ENCODE measurements at regions not wholly inside any gene's neighbourhood (a gene's known extent, or its start where the extent isn't known, plus 50 kb on each side); places are given as distances from the start of the nearest gene placed in this dataset.
"Not testable (repeated sequence)": the region's sequence is repeated elsewhere in the genome, so short reads cannot be mapped to it uniquely, and the experiment has no call there.

GRCh38 chr21:35796844-35797243, 263.5 kb downstream of the SETD4 start:
- DNase-seq: no peak

DNA sequence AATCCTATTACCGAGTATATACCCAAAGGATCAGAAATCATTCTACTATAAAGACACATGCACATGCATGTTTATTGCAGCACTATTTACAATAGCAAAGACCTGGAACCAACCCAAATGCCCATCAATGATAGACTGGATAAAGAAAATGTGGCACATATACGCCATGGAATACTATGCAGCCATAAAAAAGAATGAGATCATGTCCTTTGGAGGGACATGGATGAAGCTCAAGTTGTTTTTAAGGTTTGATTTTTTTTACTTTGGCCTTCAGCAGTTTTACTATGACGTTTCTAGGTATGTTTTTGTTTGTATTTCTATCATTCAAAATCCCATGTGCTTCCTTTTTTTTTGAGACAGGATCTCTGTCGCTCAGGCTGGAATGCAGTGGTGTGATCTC, 265.8 kb downstream of the SETD4 start:
- DNase-seq: not testable (repeated sequence)

DNA sequence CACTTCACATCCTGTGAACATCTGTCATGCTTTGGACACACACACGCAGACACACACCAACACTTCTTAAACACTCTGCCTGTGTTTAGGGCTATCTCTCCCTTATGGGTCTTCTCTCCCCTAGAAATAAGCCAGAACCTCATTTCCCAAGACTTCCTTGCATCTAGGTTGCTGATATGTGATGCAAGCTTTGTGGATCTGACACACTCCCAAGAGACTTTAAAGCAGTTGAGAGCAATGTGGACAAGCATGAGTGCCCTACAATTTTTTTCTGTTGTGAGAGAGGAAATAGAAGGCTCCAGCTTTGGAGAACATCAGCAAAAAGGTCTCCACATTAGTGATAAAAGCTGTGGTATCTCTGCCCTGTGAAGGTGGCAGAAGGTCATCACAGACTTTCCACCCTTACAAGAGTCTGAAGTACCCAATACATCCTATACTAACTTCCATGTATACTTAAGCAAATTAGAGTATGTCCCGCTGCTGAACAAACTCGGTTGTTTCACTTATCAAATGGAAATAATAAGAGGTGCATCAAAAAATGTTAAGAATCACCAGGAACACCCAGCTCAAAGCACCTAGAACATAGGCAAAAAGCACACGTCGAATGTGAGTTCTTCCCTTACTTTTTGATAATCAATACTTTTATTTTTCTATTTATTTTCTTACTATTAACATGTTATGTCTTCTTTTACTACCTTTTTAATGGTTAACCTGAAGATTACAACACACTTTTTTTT, 267.6 kb downstream of the SETD4 start:
- DNase-seq: no peak

DNA sequence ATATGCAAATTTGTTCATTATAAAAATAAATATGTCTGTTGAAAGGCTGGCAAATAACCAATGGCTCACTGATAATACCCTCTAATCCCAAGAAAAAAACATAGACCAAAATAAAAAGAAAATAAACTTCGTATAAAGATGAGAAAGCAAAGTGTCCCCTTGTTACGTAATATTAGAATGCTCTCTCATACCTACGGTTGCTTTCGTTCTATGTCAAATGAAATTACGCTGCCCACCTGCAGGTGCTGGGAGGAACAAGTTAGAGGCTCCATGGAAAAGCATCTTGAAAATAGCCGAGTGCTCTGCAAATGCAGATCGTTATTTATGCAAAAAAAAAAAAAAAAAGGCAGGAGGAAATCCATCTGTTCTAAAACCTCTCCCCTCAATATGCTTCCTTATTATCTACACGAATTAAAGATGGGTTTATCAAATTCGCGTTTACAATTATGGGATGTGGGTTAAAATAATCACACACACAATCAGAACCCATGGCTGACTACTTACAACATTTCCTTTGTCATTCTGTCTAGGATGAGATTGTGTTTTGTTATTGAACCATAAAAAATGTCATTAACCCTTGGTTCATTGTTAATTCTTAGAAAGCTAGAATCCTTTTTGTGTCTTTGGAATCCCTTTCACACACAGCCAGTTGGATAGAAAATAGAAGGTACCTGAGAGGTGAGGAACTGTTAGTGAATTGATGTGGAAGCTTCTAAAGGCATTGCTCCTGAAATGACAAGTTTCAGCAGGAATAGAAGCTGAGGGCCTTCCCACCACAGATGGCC, 268.6 kb downstream of the SETD4 start:
- DNase-seq: no peak

DNA sequence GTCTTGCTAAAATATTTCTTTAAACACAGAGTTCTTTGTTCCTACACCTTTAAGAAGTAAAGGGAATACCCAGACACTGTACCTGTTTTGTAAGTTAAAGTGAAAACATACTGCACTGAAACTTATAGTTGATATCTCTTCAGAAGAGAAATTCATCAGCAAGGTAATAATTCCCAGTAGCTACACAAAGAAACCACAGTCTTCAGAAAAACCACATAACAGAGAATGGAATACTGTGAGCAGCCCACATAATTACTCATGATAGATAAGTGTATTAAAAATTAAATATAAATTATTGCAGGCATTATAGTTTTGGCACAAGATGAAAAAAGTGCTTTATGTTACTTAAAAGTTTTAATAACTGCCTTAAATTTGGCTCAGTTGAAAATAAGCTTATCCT, 276.6 kb downstream of the SETD4 start:
- DNase-seq: no peak

DNA sequence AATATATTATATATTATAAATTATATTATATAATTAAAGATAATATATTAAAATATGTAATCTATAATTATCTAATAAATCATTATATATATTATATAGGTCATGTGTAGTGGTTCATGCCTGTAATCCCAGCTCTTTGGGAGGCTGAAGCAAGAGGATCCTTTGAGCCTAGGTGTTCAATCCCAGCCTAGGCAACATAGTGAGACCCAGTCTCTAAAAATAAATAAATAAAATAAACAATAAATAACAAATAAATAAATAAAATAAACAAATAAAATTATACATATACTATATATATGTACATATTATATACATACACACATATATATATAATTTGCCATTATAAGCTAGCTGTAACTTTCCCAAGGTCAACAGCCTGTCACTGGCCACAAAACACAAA, 277.7 kb downstream of the SETD4 start:
- DNase-seq: no peak

- no peak for DNase-seq
These were observed 279.3 kb downstream of the SETD4 start for GRCh38 chr21:35780983-35781382.

GRCh38 chr21:35779690-35780570, 280.4 kb downstream of the SETD4 start:
- DNase-seq: no peak

DNA sequence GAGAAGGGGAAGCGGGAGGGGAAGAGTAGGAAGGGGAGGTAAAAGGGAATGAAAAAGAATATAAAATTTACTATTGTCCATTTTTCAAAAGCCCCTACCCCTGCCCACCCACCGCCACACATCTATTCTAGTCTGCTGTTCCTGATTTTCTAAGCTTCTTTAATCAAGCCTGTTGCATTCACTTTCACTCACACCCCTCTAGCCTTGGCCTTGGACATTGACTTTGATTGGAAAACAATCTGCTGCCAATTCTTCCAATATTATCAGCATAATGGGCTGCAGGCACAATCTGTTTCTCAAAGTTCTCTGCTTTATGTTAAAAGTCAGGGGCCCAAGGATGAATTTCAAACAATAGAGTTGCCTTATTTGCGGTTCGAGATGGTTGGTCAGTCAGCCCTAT, 281.2 kb downstream of the SETD4 start:
- DNase-seq: no peak

- DNase-seq: no peak
These were observed 283.2 kb downstream of the SETD4 start for GRCh38 chr21:35777081-35777480.

DNA sequence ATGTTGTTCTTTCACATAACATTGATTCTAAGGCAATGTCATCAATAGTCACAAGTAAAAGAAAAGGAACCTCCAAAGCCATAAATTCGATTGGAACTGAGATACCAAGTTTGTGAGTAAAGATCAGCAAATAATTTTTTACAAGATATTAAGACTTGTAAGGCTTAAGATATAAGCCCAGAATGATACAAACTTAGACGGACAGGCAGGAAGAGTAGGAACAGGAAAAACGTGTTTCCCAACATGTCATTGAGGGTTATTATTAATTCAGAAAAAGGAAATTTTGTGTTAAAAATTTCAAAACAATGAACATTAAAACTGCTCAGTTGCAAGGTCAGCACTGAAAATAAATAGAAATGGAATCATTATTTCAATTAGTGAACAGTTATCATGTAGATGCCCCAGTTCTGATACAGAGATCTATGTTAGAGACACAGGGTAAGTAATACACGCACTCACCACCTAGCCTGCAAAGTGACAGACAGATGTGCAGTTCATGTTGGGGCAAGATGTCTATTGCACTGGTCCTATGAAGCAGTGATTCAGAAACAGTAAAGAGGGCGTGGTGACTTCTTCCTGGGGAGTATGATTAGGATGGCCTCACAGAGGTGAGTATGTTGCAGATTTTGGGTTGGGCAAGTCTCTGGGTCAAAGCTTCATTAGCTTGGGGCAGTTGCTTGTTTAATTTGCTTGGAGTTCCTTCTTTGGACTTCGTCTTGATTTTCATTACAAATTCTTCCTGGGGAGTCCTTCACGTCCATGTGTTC, 284.4 kb downstream of the SETD4 start:
- DNase-seq: no peak

GRCh38 chr21:35770101-35770945, 290.0 kb downstream of the SETD4 start:
- DNase-seq: no peak

DNA sequence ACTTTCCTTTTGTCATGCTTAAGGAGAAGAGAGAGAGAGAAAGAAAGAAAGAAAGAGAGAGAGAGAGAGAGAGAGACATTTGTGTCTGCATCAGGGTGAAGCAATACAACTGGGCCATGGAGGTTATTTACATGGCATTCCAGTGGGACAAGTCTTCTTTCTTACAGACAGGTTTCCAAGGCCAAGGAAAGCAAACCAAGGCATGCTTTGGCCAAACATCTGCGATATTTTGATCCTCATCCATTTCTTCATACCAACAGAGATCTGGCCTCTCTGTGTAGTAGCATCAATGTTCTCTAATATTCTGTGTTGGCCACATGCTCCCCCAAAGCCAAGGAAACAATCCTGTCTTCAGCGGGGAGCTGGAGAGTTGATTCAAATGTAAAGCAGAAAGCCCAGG, 292.1 kb downstream of the SETD4 start:
- DNase-seq: no peak

DNA sequence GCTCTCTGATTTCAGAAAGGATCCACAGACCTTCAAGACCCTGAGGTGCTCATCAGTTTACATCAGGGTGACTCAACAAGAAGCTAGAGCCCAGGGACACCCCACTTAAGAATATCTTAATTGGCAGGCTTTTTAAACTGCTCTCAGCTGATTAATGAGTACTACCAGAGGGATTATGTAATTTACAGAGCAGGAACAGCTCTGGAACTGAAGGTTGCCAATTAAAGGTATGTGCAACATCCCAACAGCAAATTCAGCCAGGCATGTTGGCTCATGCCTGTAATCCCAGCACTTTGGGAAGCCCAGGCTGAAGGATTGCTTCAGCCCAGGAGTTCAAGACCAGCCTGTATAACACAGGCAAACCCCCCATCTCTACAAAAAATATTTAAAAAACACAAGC, 295.7 kb downstream of the SETD4 start:
- DNase-seq: no peak

GRCh38 chr21:35764077-35764476, 296.2 kb downstream of the SETD4 start:
- no peak for DNase-seq

DNA sequence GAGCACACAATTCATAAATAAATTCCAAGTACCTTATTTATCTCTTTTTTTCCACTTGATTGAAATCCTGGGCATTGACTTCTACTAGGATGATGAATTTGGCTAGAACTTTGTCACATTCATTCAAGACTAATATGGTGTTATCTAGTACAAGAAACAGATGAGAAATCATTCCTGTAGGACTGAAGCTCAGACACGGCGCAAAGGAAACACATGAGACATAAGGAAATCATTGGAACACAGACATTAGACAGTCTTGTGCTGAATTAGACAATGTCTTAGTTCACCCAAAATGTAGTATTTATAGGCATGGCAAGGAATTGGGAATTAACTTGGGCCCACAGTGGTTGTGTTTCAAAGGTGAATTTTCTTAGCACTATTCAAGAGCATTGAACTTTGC, 305.7 kb downstream of the SETD4 start:
- no peak for DNase-seq

GRCh38 chr21:35753308-35753707, 307.0 kb downstream of the SETD4 start:
- DNase-seq: no peak

GRCh38 chr21:35751171-35751570, 309.2 kb downstream of the SETD4 start:
- DNase-seq: no peak

DNA sequence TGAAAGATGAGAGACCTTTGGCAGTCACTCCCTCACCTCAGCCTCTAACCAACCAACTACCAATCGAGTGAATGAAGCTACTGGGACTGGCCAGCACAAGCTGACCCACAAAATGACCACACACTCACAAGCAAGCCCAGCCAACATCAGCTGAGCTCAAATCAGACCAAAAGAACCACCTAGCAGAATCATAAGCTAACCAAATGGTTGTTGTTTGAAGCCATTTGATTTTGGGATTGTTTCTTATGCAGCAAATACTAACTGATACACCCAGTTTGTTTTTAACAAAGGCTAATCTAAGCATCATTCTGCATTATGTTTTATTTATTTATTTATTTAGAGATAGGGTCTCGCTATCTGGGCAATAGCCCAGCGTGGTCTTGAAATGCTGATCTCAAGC, 310.4 kb downstream of the SETD4 start:
- DNase-seq: no peak

- no peak for DNase-seq
These were observed 311.5 kb downstream of the SETD4 start for GRCh38 chr21:35748678-35749314.

DNA sequence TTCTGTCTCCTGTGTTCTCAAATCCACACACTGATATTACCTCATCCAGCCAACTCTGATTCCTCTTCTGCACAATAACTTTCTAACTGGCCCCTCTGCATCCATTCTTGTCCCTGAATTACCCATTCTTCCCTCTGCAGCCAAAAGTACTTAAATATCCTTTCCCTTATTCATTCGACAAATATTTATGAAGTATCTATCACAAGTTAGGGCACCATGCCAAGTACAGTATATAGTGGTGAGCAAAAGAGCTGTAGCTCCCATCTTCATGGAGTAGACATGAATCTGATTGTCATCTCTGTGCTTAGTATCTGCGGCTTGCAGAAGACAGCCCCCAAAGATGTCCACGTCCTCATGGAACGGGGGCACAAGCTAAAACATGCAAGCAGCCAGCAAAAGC, 316.8 kb downstream of the SETD4 start:
- no peak for DNase-seq
